HCT116 (cell line): ENCODE measurements at regions not wholly inside any gene's neighbourhood (a gene's known extent, or its start where the extent isn't known, plus 50 kb on each side); places are given as distances from the start of the nearest gene placed in this dataset.

Experiments used
- ATAC-seq: fragments of 200-7000 bp; cut with Tn5 transposase; 2 replicates; pipeline ENCODE4 v1.9.1; 2020; ENCODE audit warnings: mild to moderate bottlenecking, moderate library complexity
- BruUV-seq: library from RNA; stranded (reverse); fragments of 400-500 nt; replicated peaks from 2 replicates; lab custom pipeline; 2021; lab: Mats Ljungman, UMichigan
- CTCF ChIA-PET: fragments of 300-600 bp; sonication (Branson Sonifier 250); formaldehyde crosslinking; loops from one replicate; lab custom pipeline; 2021; ENCODE audit warnings: antibody characterized with exemption; lab: Charles Lee
- POLR2A ChIA-PET: fragments of 300-600, 350-600 bp; sonication (Branson Sonifier 250); formaldehyde crosslinking; loops from one replicate; lab custom pipeline; 2021; ENCODE audit warnings: antibody characterized with exemption; lab: Charles Lee
- RAD21 ChIA-PET, 2 experiments: fragments of 300-600 bp; sonication (Branson Sonifier 250); formaldehyde crosslinking; loops; one replicate each; lab custom pipeline; 2023; ENCODE audit warnings: low total read pairs in 2 of 2; ENCODE audit not compliant: uncharacterized antibody in 2 of 2, unreplicated experiment in 2 of 2, low non-redundant PET in 1 of 2; lab: Charles Lee
- DNase-seq: peaks from one replicate; pipeline ENCODE4 v3.0.0-alpha.2; 2010; ENCODE audit warnings: low read depth, low spot score
- H2AFZ ChIP-seq: fragments of 200-600 bp; shearing (Covaris generic), sonication (generic); 2 replicates; pipeline ENCODE4 v1.6.1; 2017; ENCODE audit warnings: low read depth, mixed run types, mixed read lengths, antibody characterized with exemption, low read length; ENCODE audit not compliant: poor library complexity, severe bottlenecking
- H3K27ac ChIP-seq: 2 replicates; pipeline ENCODE4 v1.5.1; 2012; ENCODE audit warnings: low read depth, low read length
- H3K27me3 ChIP-seq: fragments of 200-600 bp; sonication (generic); 2 replicates; pipeline ENCODE4 v1.6.1; 2016; ENCODE audit warnings: mixed run types, low read length, mixed read lengths; ENCODE audit not compliant: insufficient read depth
- H3K36me3 ChIP-seq, 2 experiments: fragments of 200-500 bp in 1 of 2; fragments of 200-600 bp in 1 of 2; sonication (Bioruptor generic) in 1 of 2; sonication (generic) in 1 of 2; 2 replicates each; pipeline versions ENCODE4 v1.5.1 to v1.6.1; 2014 to 2016; ENCODE audit warnings: low read length in 2 of 2, inconsistent platforms in 1 of 2, mixed read lengths in 1 of 2, mixed run types in 1 of 2; ENCODE audit not compliant: insufficient read depth in 2 of 2, control insufficient read depth in 1 of 2
- H3K4me1 ChIP-seq, 2 experiments: fragments of 200-600 bp in 1 of 2; sonication (generic) in 1 of 2; 2 replicates each; pipeline versions ENCODE4 v1.5.1 to v1.6.1; 2012 to 2017; ENCODE audit warnings: low read length in 2 of 2, inconsistent platforms in 1 of 2, mild to moderate bottlenecking in 1 of 2, mixed read lengths in 1 of 2, mixed run types in 1 of 2, moderate library complexity in 1 of 2; ENCODE audit not compliant: insufficient read depth in 2 of 2, control insufficient read depth in 1 of 2
- H3K4me2 ChIP-seq: fragments of 200-600 bp; sonication (generic); 2 replicates; pipeline ENCODE4 v1.6.1; 2017; ENCODE audit warnings: mixed run types, low read length, mixed read lengths
- H3K4me3 ChIP-seq, 2 experiments: fragments of 200-600 bp in 1 of 2; sonication (generic) in 1 of 2; replicated peaks in 1 of 2; 2 replicates each; pipeline ENCODE4 v1.5.1; 2011 to 2016; ENCODE audit warnings: low read length in 2 of 2, control low read depth in 1 of 2, low read depth in 1 of 2, mild to moderate bottlenecking in 1 of 2, mixed read lengths in 1 of 2, mixed run types in 1 of 2
- H3K79me2 ChIP-seq: fragments of 200-600 bp; sonication (generic); 2 replicates; pipeline ENCODE4 v1.6.1; 2017; ENCODE audit warnings: mild to moderate bottlenecking, mixed run types, low read length, moderate library complexity, mixed read lengths; ENCODE audit not compliant: insufficient read depth
- H3K9ac ChIP-seq: fragments of 200-600 bp; sonication (generic); 2 replicates; pipeline ENCODE4 v1.6.1; 2016; ENCODE audit warnings: low read length, mixed read lengths
- H3K9me2 ChIP-seq: fragments of 200-600 bp; sonication (generic), shearing (Covaris generic); 2 replicates; pipeline ENCODE4 v1.6.1; 2017; ENCODE audit warnings: mixed run types, mild to moderate bottlenecking, moderate library complexity; ENCODE audit not compliant: insufficient read depth
- H3K9me3 ChIP-seq, 2 experiments: fragments of 200-500 bp in 1 of 2; fragments of 200-600 bp in 1 of 2; sonication (Bioruptor generic) in 1 of 2; sonication (generic) in 1 of 2; 2 replicates each; pipeline ENCODE4 v1.6.1; 2014 to 2017; ENCODE audit warnings: low read length in 2 of 2, mixed read lengths in 2 of 2, inconsistent platforms in 1 of 2, low read depth in 1 of 2, mild to moderate bottlenecking in 1 of 2, mixed run types in 1 of 2, moderate library complexity in 1 of 2; ENCODE audit not compliant: control insufficient read depth in 1 of 2, insufficient read depth in 1 of 2
- H4K20me1 ChIP-seq: fragments of 200-600 bp; sonication (generic), shearing (Covaris generic); 2 replicates; pipeline ENCODE4 v1.6.1; 2017; ENCODE audit warnings: mixed run types, mild to moderate bottlenecking, moderate library complexity; ENCODE audit not compliant: insufficient read depth
- EGR1 ChIP-seq: IDR thresholded peaks from 2 replicates; pipeline ENCODE4 v1.6.1; 2012; ENCODE audit warnings: low read depth
- EZH2phosphoT487 ChIP-seq: fragments of 200-600 bp; IDR thresholded peaks from 2 replicates; pipeline ENCODE4 v1.6.1; 2018; ENCODE audit warnings: antibody characterized with exemption, borderline replicate concordance
- JUND ChIP-seq: IDR thresholded peaks from 2 replicates; pipeline ENCODE4 v1.6.1; 2012
- POLR2AphosphoS5 ChIP-seq: IDR thresholded peaks from 2 replicates; pipeline ENCODE4 v1.6.1; 2011; ENCODE audit warnings: mild to moderate bottlenecking, low read depth, low read length, moderate library complexity
- RAD21 ChIP-seq: IDR thresholded peaks from 2 replicates; pipeline ENCODE4 v1.6.1; 2012; ENCODE audit warnings: low read depth, mild to moderate bottlenecking
- SIN3A ChIP-seq: IDR thresholded peaks from 2 replicates; pipeline ENCODE4 v1.6.1; 2012; ENCODE audit warnings: low read depth
- SP1 ChIP-seq: IDR thresholded peaks from 2 replicates; pipeline ENCODE4 v1.6.1; 2012; ENCODE audit warnings: low read depth
- TCF7L2 ChIP-seq: IDR thresholded peaks from 2 replicates; pipeline ENCODE4 v1.7.0; 2011; ENCODE audit warnings: borderline replicate concordance, inconsistent platforms; ENCODE audit not compliant: insufficient read depth, insufficient read length; ENCODE audit errors: extremely low read depth
- ZFX ChIP-seq: fragments of 450-650 bp; IDR thresholded peaks from 2 replicates; pipeline ENCODE4 v1.6.1; 2017
- ZNF274 ChIP-seq: fragments of 200-500 bp; sonication (Bioruptor generic); IDR thresholded peaks from 2 replicates; pipeline ENCODE4 v1.6.1; 2014; ENCODE audit warnings: mild to moderate bottlenecking, low read depth, low read length, inconsistent platforms
- intact Hi-C: fragments of 100-400 bp; cut with micrococcal nuclease; formaldehyde crosslinking; loops from 2 replicates; pipeline ENCODE4 v1.10.0; 2022
- TF ChIP-seq, protein P1 (sequence below), 3 experiments: fragments of 200-600 bp in 1 of 3; sonication (generic) in 1 of 3; IDR thresholded peaks in 2 of 3; conservative IDR thresholded peaks in 1 of 3; 2 replicates each; pipeline ENCODE4 v1.5.1; 2012 to 2017; ENCODE audit warnings: low read depth in 2 of 3, low read length in 2 of 3, antibody characterized with exemption in 1 of 3, borderline replicate concordance in 1 of 3, control low read depth in 1 of 3, mild to moderate bottlenecking in 1 of 3, mixed read lengths in 1 of 3, mixed run types in 1 of 3, moderate library complexity in 1 of 3; ENCODE audit not compliant: insufficient read depth in 1 of 3
- TF ChIP-seq, protein P2 (sequence below): IDR thresholded peaks from 2 replicates; pipeline ENCODE4 v1.6.1; 2011; ENCODE audit warnings: mild to moderate bottlenecking, low read length, moderate library complexity; ENCODE audit not compliant: insufficient replicate concordance; ENCODE audit errors: extremely low read depth

DNA sequence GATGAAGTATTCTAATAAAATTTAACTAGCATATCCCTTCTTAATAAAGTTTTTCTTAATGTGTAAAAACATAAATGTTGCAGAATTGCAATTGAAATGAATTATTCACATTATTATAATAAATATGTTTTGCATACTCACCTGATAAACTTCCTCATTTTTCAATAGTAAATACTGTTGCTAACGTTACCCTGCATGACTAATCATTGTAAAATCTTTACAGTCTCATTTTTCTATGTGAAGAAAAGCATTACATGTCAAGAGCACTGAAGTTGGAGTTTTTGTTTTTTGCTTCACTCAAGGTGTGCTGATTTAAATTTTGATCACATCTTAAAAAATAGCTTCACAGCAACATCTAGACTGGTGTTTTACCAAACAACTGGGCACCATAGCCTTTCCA lies 157.2 kb upstream of the CDH18 start:
- DNase-seq (no peak), ATAC-seq (no peak)
- H3K4me1 ChIP-seq = no peaks in the 10 kb centered on the region
- intact Hi-C loops = no loop called here
- no peak overlapping the region for H3K4me3 ChIP-seq
- H3K9ac ChIP-seq = no peak overlapping the region
- no peaks in the 10 kb centered on the region for H3K36me3 ChIP-seq
- TF ChIP-seq RAD21 (no peak), ZNF274 (no peak), SIN3A (no peak), ZFX (no peak), JUND (no peak), POLR2AphosphoS5 (no peak), EGR1 (no peak), SP1 (no peak), TCF7L2 (no peak), EZH2phosphoT487 (no peak)
- TF ChIP-seq, protein P1, sequence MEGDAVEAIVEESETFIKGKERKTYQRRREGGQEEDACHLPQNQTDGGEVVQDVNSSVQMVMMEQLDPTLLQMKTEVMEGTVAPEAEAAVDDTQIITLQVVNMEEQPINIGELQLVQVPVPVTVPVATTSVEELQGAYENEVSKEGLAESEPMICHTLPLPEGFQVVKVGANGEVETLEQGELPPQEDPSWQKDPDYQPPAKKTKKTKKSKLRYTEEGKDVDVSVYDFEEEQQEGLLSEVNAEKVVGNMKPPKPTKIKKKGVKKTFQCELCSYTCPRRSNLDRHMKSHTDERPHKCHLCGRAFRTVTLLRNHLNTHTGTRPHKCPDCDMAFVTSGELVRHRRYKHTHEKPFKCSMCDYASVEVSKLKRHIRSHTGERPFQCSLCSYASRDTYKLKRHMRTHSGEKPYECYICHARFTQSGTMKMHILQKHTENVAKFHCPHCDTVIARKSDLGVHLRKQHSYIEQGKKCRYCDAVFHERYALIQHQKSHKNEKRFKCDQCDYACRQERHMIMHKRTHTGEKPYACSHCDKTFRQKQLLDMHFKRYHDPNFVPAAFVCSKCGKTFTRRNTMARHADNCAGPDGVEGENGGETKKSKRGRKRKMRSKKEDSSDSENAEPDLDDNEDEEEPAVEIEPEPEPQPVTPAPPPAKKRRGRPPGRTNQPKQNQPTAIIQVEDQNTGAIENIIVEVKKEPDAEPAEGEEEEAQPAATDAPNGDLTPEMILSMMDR (IDR thresholded peaks at IDR 0.05 in 2 of 3, conservative IDR thresholded peaks at IDR 0.05 in 1 of 3; ENCODE audit: borderline replicate concordance in 1 of 3, insufficient read depth in 1 of 3, low read depth in 2 of 3, low read length in 2 of 3) = no peak
- TF ChIP-seq, protein P2, sequence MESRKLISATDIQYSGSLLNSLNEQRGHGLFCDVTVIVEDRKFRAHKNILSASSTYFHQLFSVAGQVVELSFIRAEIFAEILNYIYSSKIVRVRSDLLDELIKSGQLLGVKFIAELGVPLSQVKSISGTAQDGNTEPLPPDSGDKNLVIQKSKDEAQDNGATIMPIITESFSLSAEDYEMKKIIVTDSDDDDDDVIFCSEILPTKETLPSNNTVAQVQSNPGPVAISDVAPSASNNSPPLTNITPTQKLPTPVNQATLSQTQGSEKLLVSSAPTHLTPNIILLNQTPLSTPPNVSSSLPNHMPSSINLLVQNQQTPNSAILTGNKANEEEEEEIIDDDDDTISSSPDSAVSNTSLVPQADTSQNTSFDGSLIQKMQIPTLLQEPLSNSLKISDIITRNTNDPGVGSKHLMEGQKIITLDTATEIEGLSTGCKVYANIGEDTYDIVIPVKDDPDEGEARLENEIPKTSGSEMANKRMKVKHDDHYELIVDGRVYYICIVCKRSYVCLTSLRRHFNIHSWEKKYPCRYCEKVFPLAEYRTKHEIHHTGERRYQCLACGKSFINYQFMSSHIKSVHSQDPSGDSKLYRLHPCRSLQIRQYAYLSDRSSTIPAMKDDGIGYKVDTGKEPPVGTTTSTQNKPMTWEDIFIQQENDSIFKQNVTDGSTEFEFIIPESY = no peak
- RAD21 ChIA-PET = no interaction called here
- CTCF ChIA-PET = no interaction called here
- no peaks in the 10 kb centered on the region for H3K9me2 ChIP-seq
- no peak overlapping the region for H3K27ac ChIP-seq
- no peak overlapping the region for H3K4me2 ChIP-seq
- H3K27me3 ChIP-seq = no peaks in the 10 kb centered on the region
- H4K20me1 ChIP-seq = no peaks in the 10 kb centered on the region
- no peak overlapping the region for H2AFZ ChIP-seq
- H3K79me2 ChIP-seq = no peaks in the 10 kb centered on the region
- H3K9me3 ChIP-seq = peaks cover 5 to 39% of the 10 kb centered on the region in 2 experiments; a peak in 2 of 4 replicates
- no TSS peak for BruUV-seq
- POLR2A ChIA-PET = no interaction called here
